Inflammatory macrophage treated with lipopolysaccharide for 4 hours (primary cell): ENCODE measurements at regions not wholly inside any gene's neighbourhood (a gene's known extent, or its start where the extent isn't known, plus 50 kb on each side); places are given as distances from the start of the nearest gene placed in this dataset.
"Not testable (repeated sequence)": the region's sequence is repeated elsewhere in the genome, so short reads cannot be mapped to it uniquely, and the experiment has no call there.

Source experiments
- DNase-seq: peaks from one replicate; pipeline ENCODE4 v3.0.0-alpha.2; 2020

DNA sequence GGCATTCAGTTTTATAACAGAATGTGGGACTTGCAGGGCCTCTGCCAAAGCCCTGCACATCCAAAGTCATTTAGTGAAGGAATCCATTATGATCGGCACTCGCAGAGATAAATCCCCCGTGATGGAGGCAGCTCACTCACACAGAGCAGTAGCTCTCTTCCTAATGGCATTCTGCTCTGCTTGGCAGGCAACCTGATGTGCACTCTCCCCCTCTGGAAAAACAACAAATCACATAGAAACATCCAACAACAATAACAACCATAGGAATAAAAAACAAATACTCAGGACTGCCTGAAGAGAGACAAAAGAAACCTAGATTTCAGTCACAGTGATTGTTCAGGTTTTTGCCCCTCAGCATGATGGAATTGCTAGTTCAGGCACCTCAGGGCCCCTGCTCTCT, 59.7 kb downstream of the NAA11 start:
- no peak for DNase-seq

DNA sequence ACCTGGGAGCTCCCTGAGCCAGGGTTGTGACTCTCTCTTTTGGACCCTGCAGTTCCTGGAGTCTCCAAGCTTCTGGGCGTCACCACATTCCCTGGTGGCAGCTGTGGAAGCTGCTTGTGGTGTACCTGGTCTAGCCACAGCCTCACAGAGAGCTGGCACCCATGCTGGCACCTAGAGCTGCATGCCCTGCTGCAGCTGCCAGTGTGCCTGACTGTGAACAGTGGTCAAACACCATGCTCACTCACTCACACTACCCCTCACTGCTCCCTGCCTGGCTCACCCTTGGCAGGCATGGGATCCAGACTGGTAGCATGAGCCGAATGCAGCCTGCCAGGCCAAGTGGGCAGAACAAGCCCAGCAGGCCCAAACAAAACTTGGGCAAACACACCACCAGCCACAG, 66.6 kb downstream of the NAA11 start:
- no peak for DNase-seq

DNA sequence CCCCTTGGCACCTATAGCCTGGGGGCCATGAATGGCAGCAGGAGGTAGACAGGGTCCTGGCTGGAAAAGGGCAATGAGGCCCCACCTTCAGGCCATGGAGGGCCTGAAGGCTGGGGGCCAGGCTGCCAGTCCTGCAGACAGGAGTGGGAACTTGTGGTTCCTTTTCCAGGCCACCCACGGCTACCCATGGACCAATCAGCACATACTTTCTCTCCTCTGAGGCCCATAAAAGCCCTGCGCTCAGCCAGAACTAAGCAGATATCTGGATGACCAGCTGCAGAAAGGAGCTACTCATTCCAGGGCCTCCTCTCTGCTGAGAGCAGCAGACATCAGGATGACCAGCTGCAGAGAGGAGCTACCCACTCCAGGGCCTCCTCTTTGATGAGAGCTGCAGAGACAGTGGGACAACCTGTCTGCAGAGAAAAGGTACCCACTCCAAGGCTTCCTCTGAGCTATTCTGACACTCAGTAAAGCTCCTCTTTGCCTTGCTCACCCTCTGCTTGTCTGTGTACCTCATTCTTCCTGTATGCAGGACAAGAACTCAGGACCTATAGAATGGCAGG, 67.2 kb downstream of the NAA11 start:
- DNase-seq, result no peak

DNA sequence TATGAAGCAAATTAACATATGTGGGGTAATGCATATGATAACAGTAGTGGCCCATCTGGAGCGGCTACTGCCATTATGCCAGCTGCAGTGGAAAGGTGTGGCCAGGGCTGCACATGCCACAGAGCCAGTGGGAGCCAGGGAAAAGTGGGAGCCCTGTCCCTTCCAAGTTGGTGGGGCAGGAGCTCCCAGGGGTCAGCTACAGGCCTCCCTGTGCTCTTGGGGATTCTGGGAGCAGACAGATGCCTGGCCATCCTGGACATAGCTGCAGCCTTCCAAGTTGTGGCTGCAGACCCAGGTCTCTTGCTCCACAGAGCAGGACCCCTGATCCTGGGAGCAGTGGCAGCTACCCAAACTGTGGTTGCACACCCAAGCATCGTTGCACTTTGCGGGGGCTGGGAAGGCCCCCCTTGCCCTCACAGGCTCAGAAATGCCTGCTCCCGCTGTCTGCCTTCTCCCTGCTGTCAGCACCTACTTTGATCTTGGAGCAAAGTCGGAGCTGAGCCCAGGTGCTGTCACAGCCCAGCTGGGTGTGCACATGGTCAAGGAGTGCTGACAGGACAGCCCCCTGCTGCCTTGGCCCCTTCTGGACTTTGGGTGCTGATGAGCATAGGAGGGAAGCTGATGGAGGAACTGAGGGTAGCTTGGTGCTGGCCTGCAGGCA, 67.8 kb downstream of the NAA11 start:
- no peak for DNase-seq

DNA sequence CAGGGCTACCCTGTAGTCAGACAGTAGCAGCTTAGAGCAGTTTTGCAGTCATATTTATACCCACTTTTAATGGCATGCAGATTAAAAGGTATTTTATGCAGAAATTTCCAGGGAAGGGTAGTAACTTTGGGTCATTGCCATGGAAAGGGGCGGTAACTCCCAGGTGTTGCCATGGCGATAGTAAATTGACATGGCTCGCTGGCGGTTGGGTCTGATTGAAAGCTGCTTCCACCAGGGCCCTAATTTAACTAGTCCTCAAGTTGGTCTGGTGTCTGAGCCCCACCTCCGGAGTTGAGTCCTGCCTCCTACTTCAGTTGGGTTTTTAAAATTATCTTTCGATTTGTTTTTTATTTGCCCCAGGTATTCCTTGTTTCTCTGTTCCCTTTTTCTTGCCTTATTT, 70.1 kb downstream of the NAA11 start:
- DNase-seq, result no peak

DNA sequence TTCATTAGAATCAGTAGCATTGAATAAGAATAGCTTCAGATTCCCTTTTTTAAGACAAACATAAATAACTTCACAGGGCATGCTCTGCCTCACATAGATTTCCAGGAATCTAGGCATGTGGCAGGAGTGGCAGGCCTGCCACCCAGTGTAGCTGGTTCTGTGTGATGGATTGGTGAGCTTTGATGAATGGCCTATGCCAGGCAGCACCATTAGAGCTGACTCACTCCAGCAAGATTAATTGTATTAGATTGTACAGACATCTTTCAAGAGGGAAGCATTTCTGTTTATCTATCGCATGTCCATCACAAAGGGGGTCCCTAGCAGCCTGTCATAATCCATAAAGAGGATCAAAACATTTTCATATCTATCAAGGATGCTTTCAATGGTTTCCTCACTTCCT, 71.9 kb downstream of the NAA11 start:
- DNase-seq, result no peak

DNA sequence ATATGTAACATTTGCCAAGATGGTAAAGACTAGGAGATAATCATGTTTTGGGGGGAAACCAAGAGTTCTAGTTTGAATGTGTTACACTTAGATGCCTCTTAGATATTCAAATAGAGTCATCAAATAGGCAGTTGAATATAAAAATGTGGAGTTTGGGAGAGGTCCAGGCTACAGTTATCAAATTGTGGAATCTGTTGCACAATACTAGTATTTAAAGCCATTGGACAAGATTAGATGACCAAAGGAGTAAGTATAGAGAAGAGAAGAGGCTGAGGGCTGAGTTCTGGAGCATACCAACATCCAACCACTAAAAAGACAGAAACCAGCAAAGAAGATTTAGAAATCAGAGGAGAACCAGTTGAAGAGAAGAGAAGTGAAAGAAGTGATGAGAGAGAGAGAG, 72.7 kb downstream of the NAA11 start:
- DNase-seq, result no peak

DNA sequence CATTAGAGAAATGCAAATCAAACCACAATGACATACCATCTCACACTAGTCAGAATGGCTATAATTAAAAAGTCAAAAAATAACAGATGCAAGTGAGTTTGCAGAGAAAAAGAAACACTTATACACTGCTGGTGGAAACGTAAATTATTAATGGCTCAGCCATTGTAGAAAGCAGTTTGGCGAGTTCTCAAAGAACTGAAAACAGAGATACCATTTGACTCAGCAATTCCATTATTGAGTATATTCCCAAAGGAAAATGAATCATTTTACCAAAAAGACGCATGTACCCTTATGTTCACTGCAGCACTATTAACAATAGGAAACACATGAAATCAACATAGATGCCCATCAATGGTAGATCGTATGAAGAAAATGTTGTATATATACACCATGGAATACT, 75.0 kb downstream of the NAA11 start:
- no peak for DNase-seq

DNA sequence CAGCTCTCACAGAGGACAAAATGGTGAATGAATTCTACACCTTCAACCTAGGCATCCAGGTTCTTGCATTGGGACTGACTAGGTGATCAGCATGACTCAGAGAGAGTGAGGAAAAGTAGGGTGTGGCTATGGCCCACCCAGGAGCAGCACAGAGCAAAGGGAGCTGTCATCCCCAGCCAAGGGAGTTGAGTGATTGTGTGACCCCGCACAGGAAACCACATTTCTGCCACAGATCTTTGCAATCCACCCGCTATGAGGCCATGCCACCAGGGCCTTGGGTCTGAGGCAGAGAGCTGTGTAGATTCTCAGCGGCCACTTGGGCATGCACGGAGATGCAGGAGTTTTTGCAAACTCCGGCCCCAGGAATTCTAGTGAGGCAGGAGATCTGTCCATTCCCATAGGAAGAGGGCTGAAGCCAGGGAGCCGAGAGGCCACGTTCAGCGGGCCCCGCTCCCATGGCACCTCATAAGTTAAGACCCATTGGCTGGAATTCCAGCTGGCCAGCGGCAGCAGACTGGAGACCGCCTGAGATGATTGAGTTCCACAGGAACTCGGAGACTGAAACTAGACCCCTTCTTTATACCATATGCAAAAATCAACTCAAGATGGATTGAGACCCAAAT, 75.9 kb downstream of the NAA11 start:
- DNase-seq, result no peak

DNA sequence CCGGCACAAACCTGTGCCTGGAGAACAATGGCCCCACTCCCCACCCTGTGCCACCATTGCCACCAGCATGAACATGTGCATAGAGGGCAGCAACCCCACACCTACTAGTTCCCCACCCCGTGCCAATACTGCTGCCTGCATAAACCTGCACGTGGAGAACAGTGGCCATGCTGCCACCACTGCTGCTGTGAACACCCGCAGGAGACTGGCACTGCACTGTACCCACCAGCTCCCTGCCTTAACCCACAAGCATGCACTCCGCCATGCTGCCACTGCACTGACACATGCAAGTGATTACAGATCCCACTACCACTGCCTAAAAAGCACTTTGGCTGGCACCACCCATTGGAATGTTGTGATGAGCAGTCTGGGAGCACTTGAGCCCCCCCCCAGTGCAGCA, 77.3 kb downstream of the NAA11 start:
- DNase-seq, result no peak

DNA sequence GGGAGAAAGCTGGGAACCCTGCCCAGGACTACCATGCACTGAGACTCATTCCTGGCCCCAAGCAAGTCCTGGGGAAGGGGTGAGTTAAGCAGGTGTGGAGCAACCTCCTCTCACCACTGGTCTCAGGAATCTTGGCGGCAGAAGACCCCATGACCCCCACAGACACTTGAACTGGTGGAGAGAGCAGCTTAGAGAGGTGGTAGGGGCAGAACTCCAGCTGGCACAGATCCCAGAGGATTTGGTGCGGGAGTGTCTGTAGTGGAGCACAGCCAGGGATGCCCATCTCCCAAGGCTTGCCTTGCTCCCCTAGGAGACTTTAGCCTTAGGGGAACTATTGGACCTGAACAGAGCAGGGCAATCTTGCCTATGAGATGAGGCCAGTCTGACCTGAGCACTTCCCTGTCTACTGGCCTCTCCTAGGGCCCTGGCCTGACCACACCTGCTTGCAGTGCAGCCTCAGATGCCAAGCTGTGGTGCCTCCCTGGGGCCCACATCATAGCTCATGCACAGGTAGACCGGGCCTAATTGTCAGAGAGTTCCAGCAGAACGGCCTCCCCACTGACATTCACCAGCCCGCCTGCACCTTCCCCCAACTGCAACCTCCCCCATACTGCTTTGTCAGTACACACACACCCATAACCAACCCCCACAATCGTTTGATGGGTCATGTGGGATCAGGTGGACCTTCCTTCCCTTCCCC, 78.0 kb downstream of the NAA11 start:
- no peak for DNase-seq

DNA sequence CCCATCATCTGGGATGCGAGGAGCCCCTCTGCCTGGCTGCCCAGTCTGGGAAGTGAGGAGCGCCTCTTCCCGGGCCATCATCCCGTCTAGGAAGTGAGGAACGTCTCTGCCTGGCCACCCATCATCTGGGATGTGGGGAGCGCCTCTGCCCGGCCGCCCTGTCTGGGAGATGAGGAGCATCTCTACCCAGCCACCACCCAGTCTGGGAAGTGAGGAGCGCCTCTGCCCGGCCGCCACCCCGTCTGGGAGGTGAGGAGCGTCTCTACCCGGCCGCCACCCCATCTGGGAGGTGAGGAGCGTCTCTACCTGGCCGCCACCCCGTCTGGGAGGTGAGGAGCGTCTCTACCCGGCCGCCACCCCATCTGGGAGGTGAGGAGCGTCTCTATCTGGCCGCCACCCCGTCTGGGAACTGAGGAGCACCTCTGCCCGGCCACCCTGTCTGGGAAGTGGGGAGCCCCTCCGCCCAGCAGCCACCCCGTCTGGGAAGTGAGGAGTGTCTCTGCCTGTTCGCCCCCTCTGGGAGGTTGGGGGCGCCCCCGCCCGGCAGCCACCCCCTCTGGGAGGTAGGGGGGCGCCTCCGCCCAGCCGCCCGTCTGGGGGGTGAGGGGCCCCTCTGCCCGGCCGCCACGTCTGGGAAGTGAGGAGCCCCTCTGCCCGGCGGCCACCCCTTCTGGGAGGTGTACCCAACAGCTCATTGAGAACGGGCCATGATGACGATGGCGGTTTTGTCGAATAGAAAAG, 80.5 kb downstream of the NAA11 start:
- not testable (repeated sequence) for DNase-seq

DNA sequence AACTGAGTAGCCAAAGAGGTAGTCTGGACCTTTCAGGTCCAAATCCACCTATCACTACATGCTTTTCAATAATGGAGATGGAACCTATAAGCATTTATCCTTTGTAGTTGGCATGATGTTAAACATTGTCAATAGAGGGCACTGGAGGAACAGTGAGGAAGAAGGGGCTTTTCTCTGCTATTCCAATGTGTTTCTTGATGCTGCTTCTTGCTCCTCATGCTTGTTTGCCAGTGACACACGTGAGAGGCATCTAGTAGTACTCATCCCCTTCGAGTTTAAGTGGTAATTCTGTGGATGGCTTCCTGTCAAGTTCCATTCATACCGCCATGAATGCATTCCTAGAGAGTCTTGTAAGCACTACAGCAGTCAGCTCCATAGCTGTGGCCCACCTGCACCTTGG, 84.0 kb downstream of the NAA11 start:
- DNase-seq, result no peak

DNA sequence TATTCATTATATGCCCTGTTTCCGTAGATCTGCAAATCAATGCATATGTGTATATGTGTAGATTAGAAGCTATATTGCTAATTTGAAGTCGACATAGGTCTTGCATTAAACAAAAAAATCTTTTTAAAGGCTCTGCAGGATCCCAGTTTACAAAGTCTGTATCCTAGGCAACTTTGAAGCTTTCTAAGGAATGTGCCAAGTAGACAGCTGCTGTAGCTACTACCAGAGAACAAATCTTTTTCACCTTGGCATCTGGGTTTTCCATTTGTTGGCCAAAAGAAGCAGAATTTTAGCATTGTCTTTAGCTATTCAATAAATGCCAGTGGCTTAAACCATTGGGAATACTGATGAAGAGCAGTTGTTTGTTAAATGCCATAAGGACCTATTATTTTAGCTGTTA, 88.0 kb downstream of the NAA11 start:
- no peak for DNase-seq

DNA sequence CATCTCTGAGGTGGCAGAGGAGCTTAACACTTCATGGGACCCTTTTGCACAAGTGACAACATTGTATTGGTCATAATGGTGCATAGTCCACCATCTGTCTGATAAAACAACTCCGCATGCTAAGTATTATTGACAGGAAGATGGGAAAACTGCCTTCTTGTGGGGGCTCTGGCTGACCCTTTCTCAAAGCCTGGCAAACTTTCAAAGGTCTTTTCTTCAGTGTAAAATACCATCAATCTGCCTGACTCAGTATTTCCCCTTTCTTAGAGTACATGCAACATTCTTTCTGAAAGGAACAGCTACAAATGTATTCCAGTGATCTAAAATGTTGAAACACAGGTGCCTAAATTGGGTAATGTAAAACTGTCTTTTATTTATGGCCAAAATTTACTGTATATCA, 89.1 kb downstream of the NAA11 start:
- no peak for DNase-seq

DNA sequence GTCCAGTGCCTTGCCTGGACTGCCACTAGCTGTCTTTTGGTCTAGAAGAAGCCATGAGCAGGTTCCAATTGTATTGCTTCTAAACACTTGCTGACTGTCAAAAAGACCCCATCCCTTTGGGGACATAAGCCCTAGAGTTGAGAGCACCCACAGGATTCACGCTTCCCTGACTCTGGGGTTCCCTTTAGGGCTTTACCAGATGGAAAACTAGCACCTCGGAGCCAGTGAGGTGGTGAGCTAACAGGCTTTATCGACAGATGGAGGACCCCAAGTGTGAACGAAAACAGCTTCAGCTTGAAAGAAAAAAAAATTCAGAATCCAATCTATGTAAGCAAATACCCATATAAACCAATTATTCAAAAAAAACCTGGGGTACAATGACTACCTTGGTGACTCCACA, 90.8 kb downstream of the NAA11 start:
- DNase-seq, result no peak

DNA sequence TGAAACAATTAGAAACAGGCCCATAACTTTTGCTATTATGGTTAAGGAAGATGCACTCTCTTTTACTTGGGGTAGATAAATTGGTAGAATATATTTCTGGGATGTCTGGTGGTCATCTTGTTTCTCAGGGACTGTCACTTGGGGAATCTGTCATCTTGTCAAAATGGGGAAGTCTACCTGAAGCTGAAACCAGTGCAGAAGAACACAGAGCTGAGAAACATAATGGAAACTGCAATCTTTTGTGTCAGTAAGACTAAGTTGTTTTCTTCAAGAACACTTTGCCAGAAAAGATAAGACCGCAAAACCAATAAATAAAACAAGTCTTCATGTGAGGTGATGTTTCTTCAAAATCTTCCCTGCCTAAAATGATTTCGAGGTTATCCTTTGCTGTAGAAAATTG, 92.0 kb downstream of the NAA11 start:
- no peak for DNase-seq

DNA sequence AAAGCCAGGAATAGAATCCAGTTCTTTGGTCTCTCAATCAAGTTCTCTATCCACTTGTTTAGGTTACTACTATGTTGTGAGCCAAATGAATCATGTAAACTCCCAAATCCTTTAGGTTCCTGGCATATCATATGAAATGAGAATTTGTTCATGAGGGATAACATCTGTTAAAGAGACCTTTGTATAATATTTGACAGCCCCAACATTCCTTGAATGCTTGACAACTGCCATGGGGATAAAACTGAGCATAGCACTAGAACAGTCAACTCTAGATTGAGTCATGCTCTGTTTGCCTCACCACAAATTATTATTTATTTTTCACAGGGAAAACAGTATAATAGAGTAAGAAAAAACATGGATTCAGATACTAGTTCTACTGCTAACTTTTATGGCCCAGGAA, 93.3 kb downstream of the NAA11 start:
- DNase-seq, result no peak

DNA sequence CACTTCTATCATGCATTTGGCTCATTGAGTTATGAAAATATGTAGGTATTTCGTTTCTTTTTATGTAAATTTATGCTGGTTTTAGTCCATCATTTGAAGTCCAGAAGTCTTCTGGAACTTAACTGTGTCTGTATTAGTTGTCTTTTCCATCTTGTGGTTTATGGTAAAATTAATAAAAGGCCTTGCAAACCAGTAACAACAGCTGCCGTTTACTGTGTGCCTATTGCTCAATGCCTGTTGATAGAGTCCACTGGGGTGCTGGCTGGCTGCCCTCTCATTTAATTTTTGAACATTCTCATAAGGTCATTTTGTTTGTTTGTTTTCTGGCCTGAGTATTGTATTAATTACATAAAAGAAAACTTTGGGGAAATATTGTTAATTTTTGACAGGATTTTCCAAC, 98.0 kb downstream of the NAA11 start:
- DNase-seq, result no peak

DNA sequence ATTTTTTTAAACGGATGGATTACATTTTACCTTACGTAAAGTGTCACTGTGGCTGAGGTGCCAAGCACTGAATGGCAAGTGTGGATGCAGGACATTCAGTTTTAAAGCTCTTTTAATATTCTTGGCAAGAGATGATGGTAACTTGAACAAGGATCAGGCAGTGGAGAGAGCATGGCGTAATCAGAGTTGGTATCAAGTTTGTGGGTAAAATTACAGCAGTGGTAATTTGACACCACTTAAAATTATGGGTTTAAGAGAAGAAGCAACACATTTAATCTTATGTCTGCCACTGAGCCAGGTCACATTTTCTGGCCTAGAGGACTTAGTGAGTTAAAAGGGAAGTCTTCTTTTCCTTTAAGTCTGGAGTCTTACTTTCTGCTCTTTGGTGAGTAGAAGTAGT, 100.5 kb downstream of the NAA11 start:
- DNase-seq, result no peak

DNA sequence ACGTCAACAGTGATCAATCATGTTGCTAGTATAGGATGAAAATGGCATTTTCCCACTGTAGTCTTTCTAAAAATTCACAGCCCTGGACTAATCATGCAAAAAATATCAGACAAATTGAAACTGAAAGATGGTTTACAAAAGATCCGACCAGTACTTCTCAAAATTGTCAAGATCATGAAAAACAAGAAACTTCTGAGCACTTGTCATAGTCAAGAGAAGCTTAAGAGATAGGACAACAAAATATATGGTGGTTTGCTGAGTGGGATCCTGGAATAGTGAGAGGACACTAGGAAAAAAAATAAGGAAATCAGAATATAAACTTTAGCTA, 101.1 kb downstream of the NAA11 start:
- DNase-seq, result no peak

DNA sequence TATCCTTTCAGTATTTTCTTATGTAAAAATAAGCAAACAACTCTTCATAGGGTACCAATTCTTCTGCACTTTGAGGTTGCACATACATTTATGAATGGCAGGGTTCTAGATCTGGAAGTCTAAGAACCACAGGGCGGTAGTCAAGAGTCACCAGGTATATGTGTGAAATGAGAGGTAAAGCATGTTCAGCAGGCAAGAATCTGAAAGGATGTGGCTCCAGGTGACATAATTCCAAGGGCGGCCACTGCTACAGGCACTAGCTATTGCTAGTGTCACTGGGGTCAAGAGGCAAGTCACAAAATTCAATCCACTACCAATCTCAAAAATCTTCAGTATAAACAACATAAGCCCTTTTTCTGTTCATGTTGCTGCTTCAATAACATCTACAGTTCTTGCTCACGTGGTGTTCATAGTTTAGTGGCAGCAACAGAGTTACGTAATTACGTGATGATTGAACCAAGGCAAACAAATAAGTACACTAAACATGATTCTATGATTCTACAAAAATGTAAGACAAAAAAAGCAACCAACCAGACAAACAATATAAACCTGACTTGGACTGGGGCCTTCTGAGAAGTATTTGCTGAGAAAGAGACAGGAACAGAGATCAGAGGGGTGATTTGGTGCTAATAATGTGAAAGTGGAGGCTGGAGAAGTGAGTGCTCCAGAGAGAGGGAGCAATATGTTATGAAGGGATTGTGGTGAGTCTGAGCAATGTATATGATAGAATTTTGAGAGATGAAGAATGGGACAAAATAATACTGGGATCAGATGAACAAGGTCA, 101.7 kb downstream of the NAA11 start:
- no peak for DNase-seq

DNA sequence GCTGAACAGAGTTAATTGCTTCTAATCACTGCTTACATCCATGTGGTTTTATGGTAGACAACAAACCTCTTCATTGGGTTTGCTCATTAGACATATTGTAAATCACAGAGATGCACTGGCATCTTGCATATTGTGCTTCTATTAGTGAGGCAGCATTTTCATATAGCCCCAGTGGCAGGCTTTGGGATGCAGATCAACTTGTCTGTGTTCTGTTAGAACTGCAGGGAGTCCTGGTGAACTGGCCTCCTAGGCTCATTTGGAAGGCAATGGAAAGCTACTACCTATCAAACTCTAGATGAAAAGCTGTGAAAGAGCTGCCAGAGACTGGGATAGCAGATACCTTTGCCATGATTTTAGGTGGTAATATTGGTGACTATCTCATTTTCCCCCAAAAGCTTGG, 108.8 kb downstream of the NAA11 start:
- no peak for DNase-seq
